GM12864 (cell line): ENCODE measurements at regions not wholly inside any gene's neighbourhood (a gene's known extent, or its start where the extent isn't known, plus 50 kb on each side); places are given as distances from the start of the nearest gene placed in this dataset.

Source experiments
- DNase-seq: peaks from one replicate; pipeline ENCODE4 v3.0.0-alpha.2; 2011; ENCODE audit warnings: low read depth
- H3K4me3 ChIP-seq: 2 replicates; pipeline ENCODE4 v1.5.1; 2011; ENCODE audit warnings: mild to moderate bottlenecking, low read depth, low read length, control low read depth
- TF ChIP-seq, protein P1 (sequence below): IDR thresholded peaks from 2 replicates; pipeline ENCODE4 v1.5.1; 2011; ENCODE audit warnings: low read depth, mild to moderate bottlenecking, moderate library complexity, low read length, control low read depth, inconsistent platforms; ENCODE audit errors: missing control alignments

DNA sequence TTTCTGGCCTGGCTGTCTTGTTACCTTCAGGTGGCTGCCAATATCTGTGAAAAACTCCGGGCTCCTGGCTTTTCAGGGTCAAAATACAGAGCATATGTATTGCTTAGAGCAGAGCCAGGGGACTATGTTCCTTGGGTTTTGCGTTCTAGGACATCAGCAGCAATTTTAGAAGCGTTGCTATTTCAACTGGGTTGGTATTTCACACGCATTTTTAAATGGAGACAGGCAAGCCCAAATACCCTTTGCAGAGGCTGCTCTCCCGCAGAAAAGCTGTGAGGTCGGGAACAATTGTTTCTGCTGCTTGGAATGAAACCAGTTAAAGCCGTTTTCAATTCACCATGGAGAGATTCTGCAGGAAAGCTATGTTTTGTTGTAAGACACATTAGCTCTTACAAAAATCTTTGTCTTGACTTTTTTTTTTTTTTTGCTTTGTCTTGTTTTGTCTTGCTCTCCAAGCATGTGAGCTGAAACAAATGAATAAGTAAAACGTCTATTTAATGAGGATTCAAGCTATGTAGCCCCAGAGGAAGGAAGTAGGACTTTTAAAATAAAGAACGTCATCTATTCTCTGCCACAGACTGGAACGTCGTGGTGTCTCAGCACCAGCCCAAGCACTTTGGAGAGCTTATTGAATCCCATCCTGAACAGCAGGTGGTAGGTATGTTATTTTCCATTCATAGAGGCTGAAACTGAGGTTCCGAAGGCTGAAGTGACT lies 181.0 kb upstream of the TBX3 start:
- no peak for DNase-seq
- no peak overlapping the region for H3K4me3 ChIP-seq
- TF ChIP-seq, protein P1, sequence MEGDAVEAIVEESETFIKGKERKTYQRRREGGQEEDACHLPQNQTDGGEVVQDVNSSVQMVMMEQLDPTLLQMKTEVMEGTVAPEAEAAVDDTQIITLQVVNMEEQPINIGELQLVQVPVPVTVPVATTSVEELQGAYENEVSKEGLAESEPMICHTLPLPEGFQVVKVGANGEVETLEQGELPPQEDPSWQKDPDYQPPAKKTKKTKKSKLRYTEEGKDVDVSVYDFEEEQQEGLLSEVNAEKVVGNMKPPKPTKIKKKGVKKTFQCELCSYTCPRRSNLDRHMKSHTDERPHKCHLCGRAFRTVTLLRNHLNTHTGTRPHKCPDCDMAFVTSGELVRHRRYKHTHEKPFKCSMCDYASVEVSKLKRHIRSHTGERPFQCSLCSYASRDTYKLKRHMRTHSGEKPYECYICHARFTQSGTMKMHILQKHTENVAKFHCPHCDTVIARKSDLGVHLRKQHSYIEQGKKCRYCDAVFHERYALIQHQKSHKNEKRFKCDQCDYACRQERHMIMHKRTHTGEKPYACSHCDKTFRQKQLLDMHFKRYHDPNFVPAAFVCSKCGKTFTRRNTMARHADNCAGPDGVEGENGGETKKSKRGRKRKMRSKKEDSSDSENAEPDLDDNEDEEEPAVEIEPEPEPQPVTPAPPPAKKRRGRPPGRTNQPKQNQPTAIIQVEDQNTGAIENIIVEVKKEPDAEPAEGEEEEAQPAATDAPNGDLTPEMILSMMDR, result no peak

DNA sequence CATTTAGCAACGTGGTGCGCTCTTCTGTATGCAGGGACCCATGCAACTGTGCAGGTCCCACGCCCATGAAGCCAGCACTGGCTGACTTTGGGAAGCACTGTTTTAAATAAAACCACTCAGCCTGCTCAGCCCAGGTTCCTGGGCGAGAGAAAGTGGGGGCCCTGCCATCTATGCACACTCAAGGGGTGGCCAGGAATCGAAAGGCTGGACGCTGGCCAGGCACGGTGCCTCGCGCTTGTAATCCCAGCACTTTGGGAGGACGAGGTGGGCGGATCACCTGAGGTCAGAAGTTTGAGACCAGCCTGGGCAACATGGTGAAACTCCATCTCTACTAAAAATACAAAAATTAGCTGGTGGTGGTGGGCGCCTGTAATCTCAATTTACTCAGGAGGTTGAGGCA lies 179.9 kb upstream of the TBX3 start:
- DNase-seq, result no peak
- TF ChIP-seq, protein P1, result no peak
- H3K4me3 ChIP-seq, result no peak overlapping the region

DNA sequence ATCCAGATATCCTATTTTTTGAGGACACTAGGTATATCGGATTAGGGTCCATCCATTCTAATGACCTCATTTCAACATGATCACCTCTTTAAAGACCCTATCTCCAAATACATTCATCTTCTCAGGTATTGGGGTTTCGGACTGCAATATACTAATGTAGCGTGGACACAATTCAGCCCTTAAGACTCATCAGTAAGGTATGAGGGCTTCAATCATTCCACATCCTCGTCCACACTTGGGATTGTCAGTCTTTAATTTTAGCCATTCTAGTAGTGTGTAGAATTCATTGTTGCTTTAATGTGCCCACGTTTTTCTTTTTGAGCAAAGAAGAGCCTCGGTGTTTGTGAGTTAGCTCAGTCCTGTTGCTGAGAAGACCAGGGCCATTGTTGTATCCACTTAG lies 177.0 kb upstream of the TBX3 start:
- TF ChIP-seq, protein P1, result no peak
- H3K4me3 ChIP-seq, result no peak overlapping the region
- no peak for DNase-seq

DNA sequence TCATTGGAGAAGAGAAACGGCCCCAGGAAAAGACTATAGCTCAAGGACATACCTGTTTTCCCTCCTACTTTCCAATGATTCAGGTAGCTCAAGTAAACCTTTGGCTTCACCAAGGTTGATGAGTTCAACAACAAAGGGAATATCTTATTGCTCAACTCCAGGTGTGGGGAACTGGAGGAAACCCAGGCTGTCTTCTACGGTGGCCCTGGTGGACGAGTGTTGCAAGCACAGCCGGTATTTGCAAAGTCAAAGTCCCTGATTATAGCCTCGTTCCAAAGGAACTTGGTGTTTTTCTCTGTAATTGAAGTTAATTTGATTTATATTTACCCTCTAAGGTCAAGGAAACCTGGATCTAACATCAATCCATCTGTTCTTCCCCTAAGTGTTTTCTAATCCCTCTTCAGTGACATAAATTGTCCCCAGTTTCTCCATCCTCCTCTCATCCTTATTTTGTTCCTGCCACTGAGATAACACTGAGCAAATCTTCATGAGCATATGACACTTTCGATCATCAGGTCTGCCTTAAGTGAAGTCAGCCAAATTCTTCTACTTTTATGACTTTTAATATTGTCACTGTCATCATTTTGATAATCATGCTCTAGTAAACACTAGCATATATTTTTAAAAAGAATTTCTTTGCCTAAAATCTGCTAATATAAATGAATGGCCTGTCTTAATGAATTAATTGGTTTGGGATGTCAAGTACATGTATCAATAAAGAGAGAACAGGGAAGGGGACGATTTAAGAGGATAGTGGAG lies 174.6 kb upstream of the TBX3 start:
- no peak overlapping the region for H3K4me3 ChIP-seq

DNA sequence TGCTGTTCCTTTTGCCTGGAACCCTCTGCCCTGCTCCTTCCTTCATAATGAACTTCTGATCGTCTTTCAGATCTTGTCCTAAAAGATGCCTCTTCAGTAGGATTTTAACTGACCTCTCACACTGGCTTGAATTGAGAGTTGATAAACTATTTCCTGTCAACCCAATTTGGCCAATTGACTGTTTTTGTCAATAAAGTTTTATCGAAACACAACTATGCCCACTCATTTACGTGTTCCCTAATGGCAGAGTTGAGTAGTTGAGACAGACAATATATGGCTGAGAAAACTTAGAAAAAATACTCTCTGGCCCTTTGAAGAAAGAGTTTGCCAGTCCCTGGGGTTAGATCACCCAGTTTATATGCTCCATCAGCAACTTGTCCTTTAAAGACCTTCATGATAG lies 171.7 kb upstream of the TBX3 start:
- no peak overlapping the region for H3K4me3 ChIP-seq
- TF ChIP-seq, protein P1, result no peak
- no peak for DNase-seq

More for the DNA sequence above, 174.6 kb upstream of the TBX3 start:
- DNase-seq, result no peak
- TF ChIP-seq, protein P1, result no peak

DNA sequence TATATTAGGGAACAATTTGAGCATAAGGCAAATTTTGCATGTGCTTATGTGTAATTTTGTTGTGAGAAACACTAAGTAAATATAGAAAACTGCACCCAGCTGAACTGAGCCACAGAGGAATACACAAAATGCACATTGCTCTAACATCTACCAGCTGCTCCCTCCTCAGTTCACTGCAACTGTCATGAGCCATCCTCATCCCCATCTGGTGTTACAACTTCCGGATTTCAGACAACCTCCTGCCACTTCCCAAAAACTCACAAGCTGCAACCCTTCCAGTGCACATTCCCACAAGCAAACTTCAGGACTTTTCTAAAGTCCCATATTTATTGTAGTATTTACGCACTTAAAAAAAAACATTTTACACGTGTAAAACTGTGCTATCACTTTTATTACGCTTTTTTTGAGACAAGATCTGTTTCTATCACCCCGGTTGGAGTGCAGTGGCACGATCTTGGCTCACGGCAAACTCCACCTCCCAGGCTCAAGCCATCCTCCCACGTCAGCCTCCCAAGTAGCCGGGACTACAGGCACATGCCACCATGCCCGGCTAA lies 169.1 kb upstream of the TBX3 start:
- DNase-seq, result no peak
- TF ChIP-seq, protein P1, result no peak
- no peak overlapping the region for H3K4me3 ChIP-seq
